ENCODE measurements at regions not wholly inside any gene's neighbourhood (a gene's known extent, or its start where the extent isn't known, plus 50 kb on each side); places are given as distances from the start of the nearest gene placed in this dataset.

- TF ChIP-seq CHD2 (IDR thresholded peaks at IDR 0.05; ENCODE audit: low read length) (no peak), TAF7 (optimal IDR thresholded peaks at IDR 0.05; ENCODE audit: borderline replicate concordance, low read depth, low read length) (no peak), NRF1 (IDR thresholded peaks at IDR 0.05; ENCODE audit: low read depth, low read length) (no peak), SP4 (IDR thresholded peaks at IDR 0.05; ENCODE audit: low read length) (no peak), CHD7 (IDR thresholded peaks at IDR 0.05; ENCODE audit: insufficient replicate concordance, low read length) (no peak), ZNF274 (IDR thresholded peaks at IDR 0.05; ENCODE audit: borderline replicate concordance, extremely low read depth, low read length) (no peak), RFX5 (IDR thresholded peaks at IDR 0.05; ENCODE audit: borderline replicate concordance, low read depth, low read length) (no peak)
These were observed 216.6 kb upstream of the PWP1 start (continued) for GRCh38 chr12:107469011-107469410.

Measured in H1 (cell line).